GM12801 (cell line): ENCODE measurements at regions not wholly inside any gene's neighbourhood (a gene's known extent, or its start where the extent isn't known, plus 50 kb on each side); places are given as distances from the start of the nearest gene placed in this dataset.

ENCODE experiments used
- TF ChIP-seq, protein P1 (sequence below): IDR thresholded peaks from one replicate; pipeline ENCODE4 v1.5.1; 2011; ENCODE audit warnings: control low read depth; ENCODE audit not compliant: insufficient read length; ENCODE audit errors: extremely low read depth

DNA sequence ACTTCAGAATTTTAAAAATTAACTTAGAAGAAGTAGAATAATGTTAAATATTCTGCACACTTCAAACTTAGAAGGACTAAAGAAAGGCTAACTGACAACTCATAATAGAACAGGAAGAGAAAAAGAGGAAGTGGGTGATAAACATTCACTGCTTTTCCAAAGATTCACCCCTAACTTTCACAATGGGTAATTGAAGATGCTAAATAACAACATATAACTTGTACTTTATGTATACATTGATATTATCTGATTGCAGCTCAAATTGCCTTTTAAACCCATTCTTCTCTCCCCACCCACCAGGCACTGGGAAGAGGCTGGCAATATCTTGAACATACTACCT, 376.6 kb downstream of the EFNA5 start:
- TF ChIP-seq, protein P1, sequence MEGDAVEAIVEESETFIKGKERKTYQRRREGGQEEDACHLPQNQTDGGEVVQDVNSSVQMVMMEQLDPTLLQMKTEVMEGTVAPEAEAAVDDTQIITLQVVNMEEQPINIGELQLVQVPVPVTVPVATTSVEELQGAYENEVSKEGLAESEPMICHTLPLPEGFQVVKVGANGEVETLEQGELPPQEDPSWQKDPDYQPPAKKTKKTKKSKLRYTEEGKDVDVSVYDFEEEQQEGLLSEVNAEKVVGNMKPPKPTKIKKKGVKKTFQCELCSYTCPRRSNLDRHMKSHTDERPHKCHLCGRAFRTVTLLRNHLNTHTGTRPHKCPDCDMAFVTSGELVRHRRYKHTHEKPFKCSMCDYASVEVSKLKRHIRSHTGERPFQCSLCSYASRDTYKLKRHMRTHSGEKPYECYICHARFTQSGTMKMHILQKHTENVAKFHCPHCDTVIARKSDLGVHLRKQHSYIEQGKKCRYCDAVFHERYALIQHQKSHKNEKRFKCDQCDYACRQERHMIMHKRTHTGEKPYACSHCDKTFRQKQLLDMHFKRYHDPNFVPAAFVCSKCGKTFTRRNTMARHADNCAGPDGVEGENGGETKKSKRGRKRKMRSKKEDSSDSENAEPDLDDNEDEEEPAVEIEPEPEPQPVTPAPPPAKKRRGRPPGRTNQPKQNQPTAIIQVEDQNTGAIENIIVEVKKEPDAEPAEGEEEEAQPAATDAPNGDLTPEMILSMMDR = no peak

DNA sequence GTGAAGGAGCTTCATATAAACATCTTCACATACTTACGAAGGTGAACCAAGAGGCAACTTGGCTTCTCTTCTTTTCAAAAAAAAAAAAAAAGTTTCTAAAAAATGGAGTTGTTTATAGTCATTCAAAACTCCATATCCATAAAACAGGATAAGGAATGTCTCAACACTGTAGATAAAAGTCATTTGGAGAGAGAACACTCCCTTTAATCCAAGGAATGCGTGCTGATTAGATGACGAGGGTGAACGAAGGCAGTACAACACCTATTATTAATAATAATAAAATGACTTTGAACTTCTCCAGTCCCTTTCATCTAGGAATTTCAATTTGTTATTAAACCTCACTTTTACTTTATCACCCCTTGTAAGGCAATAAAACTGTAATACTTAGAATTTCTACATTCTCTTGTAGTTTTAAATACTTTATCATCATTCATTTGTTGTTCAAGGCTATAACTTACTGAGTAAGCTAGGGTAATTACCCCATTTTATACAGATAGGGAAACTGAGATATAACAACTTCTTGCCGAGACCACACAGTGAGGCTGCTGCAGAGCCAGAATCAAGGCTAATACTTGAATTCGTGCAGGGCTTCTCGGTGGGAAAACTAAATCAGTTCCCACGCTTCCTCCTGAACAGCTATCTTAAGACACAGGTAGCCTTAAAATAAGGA, 377.1 kb downstream of the EFNA5 start:
- TF ChIP-seq, protein P1 = no peak

DNA sequence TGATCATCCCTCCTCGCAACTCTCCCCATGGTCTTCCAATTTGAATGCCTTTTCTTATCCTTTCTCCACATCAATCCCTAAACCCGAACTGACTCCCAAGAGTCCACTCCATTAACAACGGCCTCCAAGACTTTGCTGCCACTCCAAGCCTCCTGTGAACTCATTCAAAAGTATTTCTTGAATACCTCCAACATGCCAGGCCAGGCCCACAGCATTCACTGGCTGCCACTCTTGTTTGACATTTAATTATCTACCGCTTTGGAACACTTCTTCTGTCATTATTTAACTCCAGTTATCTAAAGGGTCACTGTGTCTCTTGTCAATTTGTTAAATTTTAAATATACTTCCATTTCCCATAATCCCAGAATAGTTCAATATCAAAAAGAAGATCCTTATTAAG, 378.9 kb downstream of the EFNA5 start:
- TF ChIP-seq, protein P1 = no peak

DNA sequence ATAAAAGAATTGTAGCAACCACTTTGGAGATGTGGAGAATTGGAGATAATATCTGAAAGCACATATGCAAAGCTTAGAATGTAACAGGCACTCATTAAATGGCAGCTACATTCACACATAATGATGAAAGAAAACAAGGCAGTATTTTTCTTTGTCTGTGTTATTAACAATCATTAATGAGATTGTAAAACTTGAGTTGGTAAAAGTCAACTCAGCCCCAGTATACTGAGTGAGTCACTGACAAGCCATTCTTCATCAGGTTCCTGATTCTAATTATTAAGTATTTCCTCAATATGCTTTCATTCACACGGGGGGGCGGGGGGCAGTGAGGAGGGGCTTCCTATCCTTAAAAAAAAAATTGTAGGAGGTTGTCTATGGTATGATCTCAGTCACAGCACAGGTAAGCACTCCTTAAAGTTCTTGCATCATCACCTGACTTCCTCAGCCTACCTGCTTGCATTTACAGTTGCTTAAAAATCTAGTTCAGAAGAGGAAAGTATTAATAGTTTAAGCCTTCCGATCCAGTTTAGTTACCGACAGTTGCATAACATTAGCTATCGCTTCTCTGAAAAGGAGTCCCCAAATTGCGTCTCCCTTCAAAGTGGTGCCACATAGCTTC, 379.8 kb downstream of the EFNA5 start:
- TF ChIP-seq, protein P1 = no peak

DNA sequence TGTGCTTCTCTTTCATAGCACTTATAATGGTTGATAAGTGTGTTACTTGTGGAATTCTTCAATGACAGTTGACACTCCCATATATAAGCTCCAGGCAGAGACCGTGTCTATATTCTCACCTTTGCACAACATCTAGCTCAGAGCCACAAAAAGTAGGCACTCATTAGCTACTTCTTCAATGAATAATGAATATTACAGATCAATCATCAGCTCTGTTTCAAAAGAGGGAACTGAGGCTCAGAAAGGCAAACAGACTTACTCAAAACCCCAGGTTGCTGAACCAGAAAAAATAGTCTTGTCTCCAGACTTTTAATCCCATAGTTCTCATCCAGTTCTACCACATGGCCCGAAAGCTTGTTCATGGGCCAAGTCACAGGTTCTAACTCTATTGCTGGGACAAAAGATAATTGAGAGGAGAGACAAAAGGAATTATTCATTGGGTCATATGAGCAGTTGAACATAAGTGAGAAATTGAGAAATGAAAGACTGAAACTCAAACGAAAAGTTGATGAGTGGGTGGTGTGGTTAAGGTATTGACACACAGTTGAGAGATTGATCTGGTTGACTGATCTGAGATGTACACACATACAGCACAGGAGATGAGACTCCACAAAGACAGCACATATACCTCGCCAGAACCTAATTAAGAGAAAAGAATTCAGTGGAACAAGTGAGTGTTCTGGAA, 381.6 kb downstream of the EFNA5 start:
- TF ChIP-seq, protein P1 = no peak

DNA sequence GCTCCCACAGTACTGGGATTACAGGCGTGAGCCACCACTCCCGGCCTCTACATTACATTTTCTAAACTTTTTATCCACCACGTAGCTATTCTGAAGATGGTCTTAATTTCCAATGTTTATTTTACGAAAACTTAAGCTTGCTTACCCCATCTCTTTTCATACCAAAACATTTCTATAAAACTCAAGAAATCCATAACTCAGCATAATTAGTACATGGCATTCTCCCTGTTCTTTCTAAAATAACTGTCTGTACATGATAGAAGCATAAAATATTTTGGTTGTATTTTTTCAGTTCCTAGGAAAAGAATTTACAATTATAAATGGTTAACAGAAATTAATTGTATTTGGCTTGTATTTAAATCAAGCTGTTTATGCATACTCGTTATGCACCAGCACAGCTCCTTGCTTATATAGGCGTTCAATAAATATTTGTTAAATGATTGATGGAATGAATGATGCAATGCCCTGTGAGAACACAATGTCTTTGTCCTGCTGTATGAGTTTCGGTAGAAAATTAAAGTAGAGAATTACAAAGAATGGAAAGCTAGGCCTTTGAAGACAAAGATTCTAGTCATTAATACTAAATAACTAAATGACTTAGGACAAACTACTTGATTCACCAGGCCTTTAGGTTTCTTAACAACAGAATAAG, 384.2 kb downstream of the EFNA5 start:
- TF ChIP-seq, protein P1 = no peak

DNA sequence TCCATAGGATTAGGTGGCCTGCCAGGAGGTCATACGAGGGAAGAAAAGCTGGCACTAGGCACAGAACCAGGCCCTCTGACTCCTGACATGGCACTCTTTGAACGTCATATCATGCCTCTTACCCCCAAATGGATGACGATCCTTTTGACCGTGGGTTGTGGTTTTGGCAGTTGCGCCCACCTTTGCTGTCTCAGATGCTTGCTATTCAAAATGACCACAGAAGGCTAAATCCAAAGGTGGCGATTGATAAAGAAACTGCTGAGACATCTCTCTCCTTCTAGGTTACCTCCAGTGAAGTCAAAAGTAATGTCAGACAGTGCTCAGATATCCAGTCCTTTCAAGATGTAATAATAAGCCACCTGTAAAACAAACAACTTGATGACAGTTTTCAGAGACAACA, 385.0 kb downstream of the EFNA5 start:
- TF ChIP-seq, protein P1 = no peak
